Psoas muscle (tissue), 7 donors: ENCODE measurements at regions not wholly inside any gene's neighbourhood (a gene's known extent, or its start where the extent isn't known, plus 50 kb on each side); places are given as distances from the start of the nearest gene placed in this dataset.
"Not testable (repeated sequence)": the region's sequence is repeated elsewhere in the genome, so short reads cannot be mapped to it uniquely, and the experiment has no call there.

Experiments
- ATAC-seq, 4 donors: fragments of 200-7000 bp; cut with Tn5 transposase; one replicate each; pipeline ENCODE4 v1.9.1; 2020; ENCODE audit warnings: moderate library complexity in 3 of 4, mild to moderate bottlenecking in 2 of 4
- DNase-seq, 2 donors: peaks; one replicate each; pipeline ENCODE4 v3.0.0-alpha.2; 2020
- H3K27ac ChIP-seq: fragments of 200-600 bp; one replicate; pipeline ENCODE4 v1.8.0; 2022
- H3K27me3 ChIP-seq, 3 donors: fragments of 200-600 bp in 1 of 3; one replicate each; pipeline versions ENCODE4 v1.6.1 to v1.8.0; 2013 to 2022; ENCODE audit warnings: low read length in 2 of 3, mild to moderate bottlenecking in 2 of 3, moderate library complexity in 1 of 3; ENCODE audit not compliant: insufficient read depth in 3 of 3
- H3K36me3 ChIP-seq, 2 donors: fragments of 200-600 bp in 1 of 2; one replicate each; pipeline versions ENCODE4 v1.6.1 to v1.8.0; 2013 to 2022; ENCODE audit warnings: low read depth in 1 of 2, mild to moderate bottlenecking in 1 of 2, moderate library complexity in 1 of 2; ENCODE audit not compliant: insufficient read depth in 1 of 2
- H3K4me1 ChIP-seq: fragments of 200-600 bp; one replicate; pipeline ENCODE4 v1.8.0; 2022
- H3K4me3 ChIP-seq: fragments of 200-600 bp; one replicate; pipeline ENCODE4 v1.8.0; 2022; ENCODE audit warnings: mild to moderate bottlenecking
- H3K9me3 ChIP-seq: fragments of 200-600 bp; one replicate; pipeline ENCODE4 v1.8.0; 2022
- WGBS, 3 donors: extraction: QIAGEN DNeasy Blood & Tissue Kit; methylation state at CpG; one replicate each; pipeline versions ENCODE4 v1.1.6 to v1.1.7; 2013; 5-methylcytosine and 5-hydroxymethylcytosine counted together
- intact Hi-C, 2 donors: fragments of 100-400 bp; cut with DNase I; formaldehyde crosslinking; loops; one replicate each; pipeline versions ENCODE4 v1.11.0 to v1.14.2; 2022
- TF ChIP-seq, protein P1 (sequence below): fragments of 200-600 bp; IDR thresholded peaks from one replicate; pipeline ENCODE4 v1.8.0; 2022; ENCODE audit warnings: antibody characterized with exemption
- donor health status: healthy with polysubstance abuse.
- donor health status: DM: no; HTN: no; CAD: no; lungs with moderate emphysema.
- donor health status: Bipolar disorder and iron deficiency.
- donor health status: healthy.
- donor health status: DM: yes; HTN: yes; CAD: no.
- donor health status: DM: no; HTN: no; CAD: no.
- donor health status: DM: yes; HTN: yes; CAD: no.

DNA sequence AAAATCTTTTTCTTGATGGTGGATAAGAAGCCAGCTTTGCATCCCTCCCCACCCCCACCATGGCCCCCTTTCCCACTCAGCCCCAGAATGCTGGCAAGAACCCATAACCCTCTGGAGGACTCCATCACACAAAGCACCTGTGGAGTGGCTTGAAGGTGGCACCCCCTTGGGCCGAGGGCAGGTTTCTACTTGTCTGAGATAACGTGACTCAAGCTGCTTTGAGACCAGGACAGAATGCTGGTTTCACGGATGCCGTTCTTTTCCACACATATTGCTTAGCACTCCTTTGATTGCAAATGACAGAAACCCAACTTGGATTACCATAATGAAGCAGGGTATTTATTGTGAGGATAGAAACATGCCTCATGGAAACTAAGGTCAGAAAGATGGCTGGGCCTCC is 82.2 kb downstream of the LACC1 start:
- Histone ChIP-seq H3K4me3 (no peak overlapping the region), H3K9me3 (no peaks in the 10 kb centered on the region), H3K36me3 (no peaks in the 10 kb centered on the region), H3K27me3 (no peaks in the 10 kb centered on the region), H3K27ac (no peak overlapping the region), H3K4me1 (no peaks in the 10 kb centered on the region)
- no peak for DNase-seq
- intact Hi-C loops, result no loop called here
- ATAC-seq, result no peak
- TF ChIP-seq, protein P1, sequence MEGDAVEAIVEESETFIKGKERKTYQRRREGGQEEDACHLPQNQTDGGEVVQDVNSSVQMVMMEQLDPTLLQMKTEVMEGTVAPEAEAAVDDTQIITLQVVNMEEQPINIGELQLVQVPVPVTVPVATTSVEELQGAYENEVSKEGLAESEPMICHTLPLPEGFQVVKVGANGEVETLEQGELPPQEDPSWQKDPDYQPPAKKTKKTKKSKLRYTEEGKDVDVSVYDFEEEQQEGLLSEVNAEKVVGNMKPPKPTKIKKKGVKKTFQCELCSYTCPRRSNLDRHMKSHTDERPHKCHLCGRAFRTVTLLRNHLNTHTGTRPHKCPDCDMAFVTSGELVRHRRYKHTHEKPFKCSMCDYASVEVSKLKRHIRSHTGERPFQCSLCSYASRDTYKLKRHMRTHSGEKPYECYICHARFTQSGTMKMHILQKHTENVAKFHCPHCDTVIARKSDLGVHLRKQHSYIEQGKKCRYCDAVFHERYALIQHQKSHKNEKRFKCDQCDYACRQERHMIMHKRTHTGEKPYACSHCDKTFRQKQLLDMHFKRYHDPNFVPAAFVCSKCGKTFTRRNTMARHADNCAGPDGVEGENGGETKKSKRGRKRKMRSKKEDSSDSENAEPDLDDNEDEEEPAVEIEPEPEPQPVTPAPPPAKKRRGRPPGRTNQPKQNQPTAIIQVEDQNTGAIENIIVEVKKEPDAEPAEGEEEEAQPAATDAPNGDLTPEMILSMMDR, result no peak
- 81 to 87% (median 84%) methylated on average over 4 of the region's 4 CpGs for WGBS, 3 donors

DNA sequence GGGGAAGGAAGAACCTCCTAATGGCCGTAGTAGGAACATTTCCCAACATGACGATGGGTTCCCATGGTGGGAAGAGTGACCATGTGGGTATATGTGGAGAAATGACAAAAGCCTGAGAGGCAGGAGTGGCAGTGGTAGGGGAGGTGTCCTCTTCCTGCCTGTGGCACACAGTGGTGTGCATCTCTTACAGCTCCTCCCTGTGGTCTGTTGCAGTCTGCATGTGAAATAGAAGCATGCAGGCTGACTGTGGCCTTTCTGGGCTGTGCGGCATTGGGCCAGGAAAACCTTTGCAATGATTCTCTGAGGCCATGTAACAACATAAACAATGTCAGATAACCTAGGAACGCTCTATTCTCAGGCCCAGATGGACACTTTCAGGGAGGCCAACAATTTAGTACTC is 84.0 kb downstream of the LACC1 start:
- DNase-seq, result no peak
- Histone ChIP-seq H3K27ac (no peak overlapping the region), H3K4me3 (no peak overlapping the region), H3K36me3 (no peaks in the 10 kb centered on the region), H3K4me1 (no peaks in the 10 kb centered on the region), H3K27me3 (no peaks in the 10 kb centered on the region), H3K9me3 (no peaks in the 10 kb centered on the region)
- WGBS, 3 donors, result 86 to 92% (median 89%) methylated on average over 4 of the region's 4 CpGs
- TF ChIP-seq, protein P1, result no peak
- intact Hi-C loops, result no loop called here
- no peak for ATAC-seq

DNA sequence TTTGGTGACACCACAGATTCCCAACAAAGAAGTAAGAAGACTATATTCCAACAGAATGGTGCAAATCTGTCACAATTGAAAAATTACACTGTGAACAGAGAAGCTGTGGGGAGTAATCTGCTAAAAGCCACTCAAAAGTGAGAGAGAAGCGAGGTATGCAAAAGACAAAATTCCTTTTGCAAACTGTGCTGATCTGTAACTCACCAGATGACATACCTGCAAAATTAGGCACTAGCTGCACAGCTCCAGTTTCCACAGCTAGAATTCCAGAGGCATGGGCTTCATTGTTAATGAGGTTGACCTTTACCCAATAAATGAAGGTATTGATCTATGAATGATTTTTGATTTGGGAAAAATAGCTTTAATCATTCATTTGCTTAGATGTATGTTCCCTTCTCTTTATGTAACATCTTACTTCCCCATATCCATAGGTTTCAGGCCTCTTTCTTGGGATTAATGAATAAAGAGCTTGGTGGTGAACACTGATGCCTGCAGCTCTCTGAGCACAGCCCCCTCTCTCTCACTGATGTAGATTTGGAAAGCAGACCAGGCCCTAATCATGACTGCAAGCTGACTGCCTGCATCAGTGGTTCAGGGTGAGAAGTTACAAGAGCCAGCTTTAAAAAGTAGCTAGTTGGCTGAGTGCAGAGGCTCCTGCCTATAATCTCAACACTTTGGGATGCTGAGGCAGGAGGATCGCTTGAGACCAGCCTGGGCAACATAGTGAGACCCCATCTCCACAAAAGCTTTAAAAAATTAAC is 85.2 kb downstream of the LACC1 start:
- ATAC-seq (no peak), DNase-seq (no peak)
- WGBS, 3 donors, result 87 to 95% (median 94%) methylated on average over 2 of the region's 2 CpGs

GRCh38 chr13:43965459-43965845 is 85.7 kb downstream of the LACC1 start:
- TF ChIP-seq, protein P1, result no peak
- no peak for DNase-seq
- ATAC-seq, result no peak
- Histone ChIP-seq H3K36me3 (no peaks in the 10 kb centered on the region), H3K9me3 (no peaks in the 10 kb centered on the region), H3K27me3 (no peaks in the 10 kb centered on the region), H3K4me3 (no peak overlapping the region), H3K4me1 (no peaks in the 10 kb centered on the region), H3K27ac (no peak overlapping the region)
- WGBS, 3 donors, result 83 to 85% (median 84%) methylated on average over 8 of the region's 8 CpGs
- intact Hi-C loops, result no loop called here

More for the DNA sequence above, 85.2 kb downstream of the LACC1 start:
- Histone ChIP-seq H3K4me1 (no peaks in the 10 kb centered on the region), H3K27ac (no peak overlapping the region), H3K36me3 (no peaks in the 10 kb centered on the region), H3K4me3 (no peak overlapping the region), H3K9me3 (no peaks in the 10 kb centered on the region), H3K27me3 (no peaks in the 10 kb centered on the region)
- TF ChIP-seq, protein P1, result no peak
- intact Hi-C loops, result no loop called here

- DNase-seq, H3K4me1 ChIP-seq, intact Hi-C loops, H3K4me3 ChIP-seq, H3K27ac ChIP-seq, H3K36me3 ChIP-seq, H3K9me3 ChIP-seq, ATAC-seq, H3K27me3 ChIP-seq: not testable (repeated sequence)
- 90 to 93% (median 91%) methylated on average over 41 to 60 of the region's 63 CpGs for WGBS, 3 donors
Measured at GRCh38 chr13:43968251-43968942, 88.7 kb downstream of the LACC1 start.

- ATAC-seq, H3K4me1 ChIP-seq, H3K27ac ChIP-seq, H3K9me3 ChIP-seq, DNase-seq, intact Hi-C loops, H3K27me3 ChIP-seq, H3K36me3 ChIP-seq, H3K4me3 ChIP-seq: not testable (repeated sequence)
- 93 to 98% (median 94%) methylated on average over 32 to 33 of the region's 33 CpGs for WGBS, 3 donors
Measured at GRCh38 chr13:43968943-43969690, 89.4 kb downstream of the LACC1 start.

DNA sequence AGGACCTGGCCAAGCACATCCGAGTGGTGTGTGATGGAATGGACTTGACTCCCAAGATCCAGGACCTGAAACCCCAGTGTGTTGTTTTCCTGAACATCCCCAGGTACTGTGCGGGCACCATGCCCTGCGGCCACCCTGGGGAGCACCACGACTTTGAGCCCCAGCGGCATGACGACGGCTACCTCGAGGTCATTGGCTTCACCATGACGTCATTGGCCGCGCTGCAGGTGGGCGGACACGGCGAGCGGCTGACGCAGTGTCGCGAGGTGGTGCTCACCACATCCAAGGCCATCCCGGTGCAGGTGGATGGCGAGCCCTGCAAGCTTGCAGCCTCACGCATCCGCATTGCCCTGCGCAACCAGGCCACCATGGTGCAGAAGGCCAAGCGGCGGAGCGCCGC is 90.2 kb downstream of the LACC1 start:
- ATAC-seq, result not testable (repeated sequence)

More for the DNA sequence above, 90.2 kb downstream of the LACC1 start:
- H3K27me3 ChIP-seq, intact Hi-C loops, H3K4me1 ChIP-seq, H3K27ac ChIP-seq, H3K4me3 ChIP-seq, H3K36me3 ChIP-seq, H3K9me3 ChIP-seq, DNase-seq: not testable (repeated sequence)
- WGBS, 3 donors, result 94 to 97% (median 97%) methylated on average over 22 to 27 of the region's 27 CpGs
